WTC11 (cell line): ENCODE measurements at regions not wholly inside any gene's neighbourhood (a gene's known extent, or its start where the extent isn't known, plus 50 kb on each side); places are given as distances from the start of the nearest gene placed in this dataset.

Experiments used
- ATAC-seq: fragments of 200-7000 bp; cut with Tn5 transposase; 2 replicates; pipeline ENCODE4 v1.10.0; 2021; ENCODE audit warnings: mild to moderate bottlenecking, moderate library complexity
- CTCF ChIA-PET: fragments of 300-600 bp; sonication (Branson Sonifier 250); formaldehyde crosslinking; loops from one replicate; lab custom pipeline; 2021; ENCODE audit warnings: antibody characterized with exemption; lab: Charles Lee
- POLR2A ChIA-PET: fragments of 350-600 bp; sonication (Branson Sonifier 250); formaldehyde crosslinking; loops from one replicate; lab custom pipeline; 2021; ENCODE audit warnings: antibody characterized with exemption; lab: Charles Lee
- DNase-seq: peaks from one replicate; pipeline ENCODE4 v3.0.0; 2021; ENCODE audit warnings: low spot score
- H3K27ac Mint-ChIP-seq: 2 replicates; pipeline ENCODE4 v1.8.0; 2021; ENCODE audit warnings: mixed read lengths
- H3K27me3 Mint-ChIP-seq: 2 replicates; pipeline ENCODE4 v1.8.0; 2021; ENCODE audit warnings: low read depth, mild to moderate bottlenecking, moderate library complexity, mixed read lengths
- H3K36me3 Mint-ChIP-seq: 2 replicates; pipeline ENCODE4 v1.8.0; 2021; ENCODE audit warnings: mixed read lengths
- H3K4me1 Mint-ChIP-seq: 2 replicates; pipeline ENCODE4 v1.8.0; 2022; ENCODE audit warnings: mixed read lengths
- H3K4me3 Mint-ChIP-seq: 2 replicates; pipeline ENCODE4 v1.8.0; 2021; ENCODE audit warnings: mild to moderate bottlenecking, moderate library complexity, mixed read lengths
- H3K9me3 Mint-ChIP-seq: 2 replicates; pipeline ENCODE4 v1.8.0; 2021; ENCODE audit warnings: mixed read lengths
- AR ChIP-seq: fragments of 250-450 bp; sonication (Bioruptor Pico); IDR thresholded peaks from 2 replicates; pipeline ENCODE4 v1.9.0; 2021; ENCODE audit warnings: mild to moderate bottlenecking
- ARID4B ChIP-seq: sonication (generic); formaldehyde crosslinking; IDR thresholded peaks from 2 replicates; pipeline ENCODE4 v1.8.0; 2023; ENCODE audit warnings: missing genetic modification reagents, mild to moderate bottlenecking, borderline replicate concordance
- ATF1 ChIP-seq: sonication (generic); formaldehyde crosslinking; IDR thresholded peaks from 2 replicates; pipeline ENCODE4 v1.8.1; 2023; ENCODE audit warnings: mild to moderate bottlenecking, moderate library complexity, missing genetic modification reagents
- ELF4 ChIP-seq: sonication (generic); formaldehyde crosslinking; IDR thresholded peaks from 2 replicates; pipeline ENCODE4 v1.8.1; 2022; ENCODE audit warnings: low read depth, mild to moderate bottlenecking, moderate library complexity, missing genetic modification reagents
- ETV6 ChIP-seq: sonication (generic); formaldehyde crosslinking; IDR thresholded peaks from 2 replicates; pipeline ENCODE4 v1.8.1; 2022; ENCODE audit warnings: mild to moderate bottlenecking, missing genetic modification reagents
- HMGA2 ChIP-seq: fragments of 250-450 bp; sonication (Bioruptor Pico); IDR thresholded peaks from 2 replicates; pipeline ENCODE4 v1.4.0; 2021; ENCODE audit warnings: mild to moderate bottlenecking, moderate library complexity
- MXD4 ChIP-seq: fragments of 250-450 bp; sonication (Bioruptor Pico); IDR thresholded peaks from 2 replicates; pipeline ENCODE4 v1.8.0; 2021; ENCODE audit warnings: mild to moderate bottlenecking, moderate library complexity, borderline replicate concordance
- NFATC4 ChIP-seq: fragments of 250-450 bp; sonication (Bioruptor Pico); IDR thresholded peaks from 2 replicates; pipeline ENCODE4 v1.9.0; 2021; ENCODE audit warnings: mild to moderate bottlenecking
- NR1H2 ChIP-seq: sonication (generic); formaldehyde crosslinking; IDR thresholded peaks from 2 replicates; pipeline ENCODE4 v1.9.0; 2021; ENCODE audit warnings: mild to moderate bottlenecking, moderate library complexity, missing genetic modification reagents
- NR2C2 ChIP-seq: sonication (generic); formaldehyde crosslinking; IDR thresholded peaks from 2 replicates; pipeline ENCODE4 v1.8.0; 2022; ENCODE audit warnings: mild to moderate bottlenecking, missing genetic modification reagents
- PRRX2 ChIP-seq: fragments of 250-450 bp; sonication (Bioruptor Pico); IDR thresholded peaks from 2 replicates; pipeline ENCODE4 v1.8.0; 2021; ENCODE audit warnings: mild to moderate bottlenecking
- RELA ChIP-seq: sonication (generic); formaldehyde crosslinking; IDR thresholded peaks from 2 replicates; pipeline ENCODE4 v1.8.1; 2022; ENCODE audit warnings: missing genetic modification reagents, mild to moderate bottlenecking, borderline replicate concordance
- SOX15 ChIP-seq: fragments of 250-450 bp; sonication (Bioruptor Pico); IDR thresholded peaks from 2 replicates; pipeline ENCODE4 v1.9.0; 2021; ENCODE audit warnings: mild to moderate bottlenecking
- TCF7 ChIP-seq: sonication (generic); formaldehyde crosslinking; IDR thresholded peaks from 2 replicates; pipeline ENCODE4 v1.8.0; 2022; ENCODE audit warnings: mild to moderate bottlenecking, low read depth, missing genetic modification reagents, moderate library complexity
- TEAD4 ChIP-seq: sonication (generic); formaldehyde crosslinking; IDR thresholded peaks from 2 replicates; pipeline ENCODE4 v1.8.0; 2022; ENCODE audit warnings: mild to moderate bottlenecking, missing genetic modification reagents
- USF2 ChIP-seq: sonication (generic); formaldehyde crosslinking; IDR thresholded peaks from 2 replicates; pipeline ENCODE4 v1.8.1; 2023; ENCODE audit warnings: mild to moderate bottlenecking, missing genetic modification reagents, moderate library complexity
- ZBTB21 ChIP-seq: sonication (generic); formaldehyde crosslinking; IDR thresholded peaks from 2 replicates; pipeline ENCODE4 v1.8.1; 2023; ENCODE audit warnings: mild to moderate bottlenecking, missing genetic modification reagents, borderline replicate concordance
- ZNF232 ChIP-seq: sonication (generic); formaldehyde crosslinking; IDR thresholded peaks from 2 replicates; pipeline ENCODE4 v1.8.0; 2022; ENCODE audit warnings: mild to moderate bottlenecking, missing genetic modification reagents
- ZNF416 ChIP-seq: fragments of 250-450 bp; sonication (Bioruptor Pico); IDR thresholded peaks from 2 replicates; pipeline ENCODE4 v1.9.0; 2021; ENCODE audit warnings: mild to moderate bottlenecking, inconsistent platforms
- TF ChIP-seq, protein P1 (sequence below): sonication (generic); formaldehyde crosslinking; IDR thresholded peaks from 2 replicates; pipeline ENCODE4 v1.8.1; 2022; ENCODE audit warnings: mild to moderate bottlenecking, moderate library complexity, missing genetic modification reagents
- TF ChIP-seq, protein P2 (sequence below): sonication (generic); formaldehyde crosslinking; IDR thresholded peaks from 2 replicates; pipeline ENCODE4 v1.8.0; 2022; ENCODE audit warnings: mild to moderate bottlenecking, missing genetic modification reagents

DNA sequence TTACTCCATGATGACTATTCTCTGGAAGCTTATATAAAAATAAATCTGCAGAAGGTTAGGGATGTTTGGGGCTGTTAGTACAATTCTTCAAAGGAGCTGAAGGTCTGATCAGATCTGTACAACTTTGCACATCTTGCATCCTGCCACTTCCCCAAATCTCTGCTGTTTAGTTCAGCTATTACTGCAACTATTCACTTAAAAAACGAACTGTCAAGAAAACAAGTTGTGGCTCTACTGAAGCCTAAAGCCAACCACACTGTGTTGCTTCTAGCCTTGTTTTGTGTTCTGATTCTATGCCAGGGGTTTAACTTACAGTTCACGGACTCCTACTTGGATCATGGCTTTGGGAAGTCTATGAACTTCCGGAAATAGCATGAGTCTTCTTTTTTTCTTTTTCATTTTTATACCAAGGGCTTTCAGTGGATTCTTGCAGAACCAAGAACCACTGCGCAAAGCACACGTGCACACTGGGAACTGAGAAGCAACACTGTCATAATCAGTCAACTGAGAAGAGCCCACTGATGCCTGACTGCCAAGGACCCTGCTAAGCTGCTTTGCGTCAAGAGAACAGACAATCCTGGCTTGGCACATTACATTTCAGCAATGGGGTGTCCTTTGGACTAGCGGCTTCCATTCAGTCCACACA, 66.3 kb upstream of the EEA1 start (continued):
- TF ChIP-seq, protein P1, sequence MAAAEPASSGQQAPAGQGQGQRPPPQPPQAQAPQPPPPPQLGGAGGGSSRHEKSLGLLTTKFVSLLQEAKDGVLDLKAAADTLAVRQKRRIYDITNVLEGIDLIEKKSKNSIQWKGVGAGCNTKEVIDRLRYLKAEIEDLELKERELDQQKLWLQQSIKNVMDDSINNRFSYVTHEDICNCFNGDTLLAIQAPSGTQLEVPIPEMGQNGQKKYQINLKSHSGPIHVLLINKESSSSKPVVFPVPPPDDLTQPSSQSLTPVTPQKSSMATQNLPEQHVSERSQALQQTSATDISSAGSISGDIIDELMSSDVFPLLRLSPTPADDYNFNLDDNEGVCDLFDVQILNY (CRISPR knock-in tag): no peak
- TF ChIP-seq USF2 (CRISPR knock-in tag) (no peak), HMGA2 (CRISPR knock-in tag) (no peak)

GRCh38 chr12:93000026-93000425, 70.9 kb upstream of the EEA1 start:
- CTCF ChIA-PET: no interaction called here

More at GRCh38 chr12:93000026-93000425, 70.9 kb upstream of the EEA1 start:
- ATAC-seq (no peak), DNase-seq (no peak)
- Mint-ChIP-seq H3K4me3 (no peak overlapping the region), H3K27me3 (no peaks in the 10 kb centered on the region), H3K27ac (no peak overlapping the region), H3K9me3 (peaks cover 7% of the 10 kb centered on the region; the same call in 1 of the 2 replicates), H3K36me3 (no peaks in the 10 kb centered on the region), H3K4me1 (peaks cover 8% of the 10 kb centered on the region; the same call in 1 of the 2 replicates)
- TF ChIP-seq TCF7 (CRISPR knock-in tag) (no peak), NR1H2 (CRISPR knock-in tag) (no peak), ZNF232 (CRISPR knock-in tag) (no peak), PRRX2 (CRISPR knock-in tag) (no peak), AR (CRISPR knock-in tag) (no peak), ARID4B (CRISPR knock-in tag) (no peak), ZNF416 (CRISPR knock-in tag) (no peak), USF2 (CRISPR knock-in tag) (no peak), SOX15 (CRISPR knock-in tag) (no peak), ATF1 (CRISPR knock-in tag) (no peak), TEAD4 (no peak), ETV6 (CRISPR knock-in tag) (no peak), ZBTB21 (CRISPR knock-in tag) (no peak), NFATC4 (CRISPR knock-in tag) (no peak), MXD4 (CRISPR knock-in tag) (no peak), RELA (CRISPR knock-in tag) (no peak), ELF4 (CRISPR knock-in tag) (no peak), NR2C2 (no peak), HMGA2 (CRISPR knock-in tag) (no peak)
- TF ChIP-seq, protein P2, sequence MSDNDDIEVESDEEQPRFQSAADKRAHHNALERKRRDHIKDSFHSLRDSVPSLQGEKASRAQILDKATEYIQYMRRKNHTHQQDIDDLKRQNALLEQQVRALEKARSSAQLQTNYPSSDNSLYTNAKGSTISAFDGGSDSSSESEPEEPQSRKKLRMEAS (CRISPR knock-in tag): no peak
- POLR2A ChIA-PET: no interaction called here
